Keratinocyte (primary cell): ENCODE measurements at regions not wholly inside any gene's neighbourhood (a gene's known extent, or its start where the extent isn't known, plus 50 kb on each side); places are given as distances from the start of the nearest gene placed in this dataset.

Experiments
- DNase-seq: peaks from one replicate; pipeline ENCODE4 v3.0.0-alpha.2; 2011; ENCODE audit warnings: low read depth, missing footprints, low spot score
- FAIRE-seq: peaks from 2 replicates; lab custom pipeline; 2011; peaks lifted over from hg19 to GRCh38; lab: Jason Lieb, UNC
- H2AFZ ChIP-seq: 2 replicates; pipeline ENCODE4 v1.6.0; 2012; ENCODE audit warnings: low read length, control low read depth, inconsistent platforms; ENCODE audit not compliant: control insufficient read depth
- H3K27ac ChIP-seq: 2 replicates; pipeline ENCODE4 v1.5.1; 2011; ENCODE audit warnings: low read length; ENCODE audit not compliant: control insufficient read depth, insufficient read depth
- H3K27me3 ChIP-seq: 3 replicates; pipeline ENCODE4 v1.6.0; 2011; ENCODE audit warnings: low read length; ENCODE audit not compliant: control insufficient read depth, insufficient read depth; ENCODE audit errors: extremely low read depth
- H3K36me3 ChIP-seq, 2 experiments: 2 replicates in 1 of 2; 3 replicates in 1 of 2; pipeline ENCODE4 v1.5.1; 2011; ENCODE audit warnings: low read length in 2 of 2, mild to moderate bottlenecking in 1 of 2; ENCODE audit not compliant: control insufficient read depth in 2 of 2, insufficient read depth in 2 of 2; ENCODE audit errors: extremely low read depth in 1 of 2
- H3K4me1 ChIP-seq: 3 replicates; pipeline ENCODE4 v1.5.1; 2011; ENCODE audit warnings: low read length; ENCODE audit not compliant: control insufficient read depth, insufficient read depth; ENCODE audit errors: extremely low read depth
- H3K4me2 ChIP-seq: 3 replicates; pipeline ENCODE4 v1.6.0; 2011; ENCODE audit warnings: low read depth, low read length; ENCODE audit not compliant: control insufficient read depth, insufficient read depth; ENCODE audit errors: extremely low read depth
- H3K4me3 ChIP-seq, 3 experiments: fragments of 200-600 bp in 1 of 3; sonication (generic) in 1 of 3; 2 replicates in 2 of 3; 3 replicates in 1 of 3; pipeline ENCODE4 v1.5.1; 2011 to 2016; ENCODE audit warnings: low read length in 3 of 3, mild to moderate bottlenecking in 3 of 3, control low read depth in 2 of 3, inconsistent platforms in 1 of 3, low read depth in 1 of 3, mixed read lengths in 1 of 3, mixed run types in 1 of 3, moderate library complexity in 1 of 3; ENCODE audit not compliant: control insufficient read depth in 2 of 3, insufficient read depth in 2 of 3; ENCODE audit errors: extremely low read depth in 1 of 3
- H3K79me2 ChIP-seq: 2 replicates; pipeline ENCODE4 v1.6.0; 2012; ENCODE audit warnings: low read length; ENCODE audit not compliant: control insufficient read depth, insufficient read depth
- H3K9ac ChIP-seq: 3 replicates; pipeline ENCODE4 v1.6.0; 2011; ENCODE audit warnings: low read length; ENCODE audit not compliant: control insufficient read depth, insufficient read depth; ENCODE audit errors: extremely low read depth
- H3K9me1 ChIP-seq: 3 replicates; pipeline ENCODE4 v1.6.0; 2011; ENCODE audit warnings: low read length; ENCODE audit not compliant: control insufficient read depth, insufficient read depth; ENCODE audit errors: extremely low read depth
- H3K9me3 ChIP-seq: 2 replicates; pipeline ENCODE4 v1.5.1; 2012; ENCODE audit warnings: low read depth, low read length; ENCODE audit not compliant: control insufficient read depth
- H4K20me1 ChIP-seq: 3 replicates; pipeline ENCODE4 v1.6.0; 2011; ENCODE audit warnings: low read length; ENCODE audit not compliant: control insufficient read depth, insufficient read depth; ENCODE audit errors: extremely low read depth
- CTCF ChIP-seq, 3 experiments: IDR thresholded peaks in 1 of 3; conservative IDR thresholded peaks in 1 of 3; optimal IDR thresholded peaks in 1 of 3; 2 replicates in 2 of 3; 3 replicates in 1 of 3; pipeline versions ENCODE3 to v1.5.1; 2011; ENCODE audit warnings: low read length in 3 of 3, mild to moderate bottlenecking in 3 of 3, moderate library complexity in 2 of 3, control low read depth in 1 of 3, inconsistent platforms in 1 of 3; ENCODE audit not compliant: insufficient read depth in 2 of 3; ENCODE audit errors: extremely low read depth in 1 of 3
- EZH2 ChIP-seq: IDR thresholded peaks from one replicate; pipeline ENCODE4 v1.6.1; 2012; ENCODE audit warnings: inconsistent platforms, mild to moderate bottlenecking, low read length, moderate library complexity
- dilution Hi-C: fragments of 300-500 bp; cut with MboI; formaldehyde crosslinking; loops from one replicate; pipeline ENCODE4 v1.7.0; 2020; ENCODE audit warnings: low sequenced_read_pairs; ENCODE audit not compliant: extremely low pct_ligation_motif_present

GRCh38 chr2:9760902-9761228, 82.4 kb upstream of the TAF1B start:
- peaks cover 40% of the 10 kb centered on the region for H3K4me1 ChIP-seq
- TF ChIP-seq CTCF (optimal IDR thresholded peaks at IDR 0.05 in 1 of 3, IDR thresholded peaks at IDR 0.05 in 1 of 3, conservative IDR thresholded peaks at IDR 0.05 in 1 of 3; ENCODE audit: extremely low read depth in 1 of 3, insufficient read depth in 2 of 3, low read length in 3 of 3) (no peak), EZH2 (no peak)
- no peak overlapping the region for H3K9ac ChIP-seq
- dilution Hi-C loops: loop anchor here (25.0 kb wide), 1 partner anchor 276 kb away; the partner anchor contains the start of gene KLF11
- FAIRE-seq (no peak), DNase-seq (no peak)
- H3K9me3 ChIP-seq: no peaks in the 10 kb centered on the region
- H2AFZ ChIP-seq: no peak overlapping the region
- H3K36me3 ChIP-seq: no peaks in the 10 kb centered on the region
- H4K20me1 ChIP-seq: no peaks in the 10 kb centered on the region
- H3K4me2 ChIP-seq: no peak overlapping the region
- H3K9me1 ChIP-seq: no peaks in the 10 kb centered on the region
- H3K27ac ChIP-seq: no peak overlapping the region
- no peak overlapping the region for H3K4me3 ChIP-seq
- no peaks in the 10 kb centered on the region for H3K79me2 ChIP-seq
- H3K27me3 ChIP-seq: no peaks in the 10 kb centered on the region

GRCh38 chr2:9761577-9761976, 81.7 kb upstream of the TAF1B start:
- Histone ChIP-seq H3K9ac (no peak overlapping the region), H3K36me3 (no peaks in the 10 kb centered on the region), H3K9me1 (no peaks in the 10 kb centered on the region), H4K20me1 (no peaks in the 10 kb centered on the region), H3K4me1 (peaks cover 45% of the 10 kb centered on the region), H3K4me2 (no peak overlapping the region), H3K79me2 (no peaks in the 10 kb centered on the region), H3K9me3 (no peaks in the 10 kb centered on the region), H3K27me3 (no peaks in the 10 kb centered on the region), H3K4me3 (no peak overlapping the region), H3K27ac (no peak overlapping the region), H2AFZ (no peak overlapping the region)
- DNase-seq (no peak), FAIRE-seq (no peak)
- dilution Hi-C loops: loop anchor here (25.0 kb wide), 1 partner anchor 276 kb away; the partner anchor contains the start of gene KLF11
- TF ChIP-seq EZH2: no peak
- TF ChIP-seq CTCF (optimal IDR thresholded peaks at IDR 0.05 in 1 of 3, IDR thresholded peaks at IDR 0.05 in 1 of 3, conservative IDR thresholded peaks at IDR 0.05 in 1 of 3; ENCODE audit: extremely low read depth in 1 of 3, insufficient read depth in 2 of 3, low read length in 3 of 3): no peak
